ENCODE measurements at regions not wholly inside any gene's neighbourhood (a gene's known extent, or its start where the extent isn't known, plus 50 kb on each side); places are given as distances from the start of the nearest gene placed in this dataset.

GRCh38 chr7:51577390-51577789 lies 260.8 kb upstream of the COBL start:
- H3K27ac ChIP-seq = no peak overlapping the region
- WGBS = 86% methylated on average over 4 of the region's 4 CpGs
- no peak for DNase-seq (ENCODE audit: low spot score)

DNA sequence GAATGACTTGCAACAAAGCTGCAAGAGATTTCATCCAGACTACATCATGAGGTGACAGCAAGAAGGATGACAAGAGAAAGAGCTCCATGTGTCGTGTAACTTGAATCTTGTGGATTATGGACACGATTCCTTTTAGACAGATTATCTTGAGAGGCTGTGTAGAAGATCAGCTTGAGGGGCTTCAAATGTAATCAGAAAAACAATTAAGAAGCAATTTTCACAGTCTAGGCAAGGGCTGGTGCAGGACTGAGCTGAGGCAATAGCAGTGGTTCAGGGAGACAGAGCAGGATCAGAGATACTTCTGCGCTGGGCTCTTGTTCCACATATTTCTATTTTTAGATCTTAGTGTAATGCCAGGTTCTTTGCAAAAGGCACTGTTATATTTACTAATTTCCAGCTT lies 253.0 kb upstream of the COBL start:
- Histone ChIP-seq H3K27ac (no peak overlapping the region), H3K4me3 (no peak overlapping the region), H3K4me1 (replicated peaks) (no peaks in the 10 kb centered on the region), H3K36me3 (no peaks in the 10 kb centered on the region), H3K9me3 (no peaks in the 10 kb centered on the region), H3K27me3 (replicated peaks; ENCODE audit: insufficient read depth) (no peaks in the 10 kb centered on the region)
- TF ChIP-seq, protein P1, sequence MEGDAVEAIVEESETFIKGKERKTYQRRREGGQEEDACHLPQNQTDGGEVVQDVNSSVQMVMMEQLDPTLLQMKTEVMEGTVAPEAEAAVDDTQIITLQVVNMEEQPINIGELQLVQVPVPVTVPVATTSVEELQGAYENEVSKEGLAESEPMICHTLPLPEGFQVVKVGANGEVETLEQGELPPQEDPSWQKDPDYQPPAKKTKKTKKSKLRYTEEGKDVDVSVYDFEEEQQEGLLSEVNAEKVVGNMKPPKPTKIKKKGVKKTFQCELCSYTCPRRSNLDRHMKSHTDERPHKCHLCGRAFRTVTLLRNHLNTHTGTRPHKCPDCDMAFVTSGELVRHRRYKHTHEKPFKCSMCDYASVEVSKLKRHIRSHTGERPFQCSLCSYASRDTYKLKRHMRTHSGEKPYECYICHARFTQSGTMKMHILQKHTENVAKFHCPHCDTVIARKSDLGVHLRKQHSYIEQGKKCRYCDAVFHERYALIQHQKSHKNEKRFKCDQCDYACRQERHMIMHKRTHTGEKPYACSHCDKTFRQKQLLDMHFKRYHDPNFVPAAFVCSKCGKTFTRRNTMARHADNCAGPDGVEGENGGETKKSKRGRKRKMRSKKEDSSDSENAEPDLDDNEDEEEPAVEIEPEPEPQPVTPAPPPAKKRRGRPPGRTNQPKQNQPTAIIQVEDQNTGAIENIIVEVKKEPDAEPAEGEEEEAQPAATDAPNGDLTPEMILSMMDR (IDR thresholded peaks at IDR 0.05) = no peak
- TF ChIP-seq POLR2AphosphoS5 (IDR thresholded peaks at IDR 0.05) (no peak), POLR2A (IDR thresholded peaks at IDR 0.05) (no peak)
- no peak for DNase-seq (ENCODE audit: low spot score)
- WGBS = 86% methylated on average over 3 of the region's 3 CpGs
- intact Hi-C loops (cut with DNase I) = no loop called here

More at GRCh38 chr7:51577390-51577789, 260.8 kb upstream of the COBL start:
- intact Hi-C loops (cut with DNase I) = no loop called here
- no peak overlapping the region for H3K4me3 ChIP-seq
- TF ChIP-seq, protein P1 (IDR thresholded peaks at IDR 0.05) = no peak
- TF ChIP-seq POLR2A (IDR thresholded peaks at IDR 0.05) (no peak), POLR2AphosphoS5 (IDR thresholded peaks at IDR 0.05) (no peak)
- no peaks in the 10 kb centered on the region for H3K4me1 ChIP-seq (replicated peaks)
- no peaks in the 10 kb centered on the region for H3K9me3 ChIP-seq
- no peaks in the 10 kb centered on the region for H3K36me3 ChIP-seq
- no peaks in the 10 kb centered on the region for H3K27me3 ChIP-seq (replicated peaks; ENCODE audit: insufficient read depth)

DNA sequence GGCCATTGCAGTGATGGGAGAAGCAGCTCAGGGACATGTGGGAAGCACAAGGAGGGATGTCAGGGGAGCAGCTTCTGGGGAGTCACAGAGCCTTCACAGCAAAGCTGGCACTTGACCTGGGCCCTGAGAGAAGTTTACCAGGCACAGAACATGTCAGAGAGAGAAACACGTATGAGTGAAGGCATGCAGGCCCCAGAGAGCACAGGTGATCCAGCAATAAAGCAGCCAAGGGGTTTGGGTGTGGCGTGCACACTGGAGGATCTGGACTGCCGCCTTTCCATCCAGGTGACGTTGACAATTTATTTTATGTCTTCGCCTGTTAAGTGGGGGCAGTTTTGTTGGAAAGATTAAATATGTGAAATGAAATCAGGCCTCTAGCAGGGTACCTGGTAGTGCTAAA lies 252.6 kb upstream of the COBL start:
- H3K36me3 ChIP-seq = no peaks in the 10 kb centered on the region
- no peak overlapping the region for H3K27ac ChIP-seq
- intact Hi-C loops (cut with DNase I) = no loop called here
- no peak overlapping the region for H3K4me3 ChIP-seq
- H3K27me3 ChIP-seq (replicated peaks; ENCODE audit: insufficient read depth) = no peaks in the 10 kb centered on the region
- WGBS = 70% methylated on average over 5 of the region's 5 CpGs
- no peaks in the 10 kb centered on the region for H3K9me3 ChIP-seq
- DNase-seq (ENCODE audit: low spot score) = no peak
- no peaks in the 10 kb centered on the region for H3K4me1 ChIP-seq (replicated peaks)
- TF ChIP-seq, protein P1 (IDR thresholded peaks at IDR 0.05) = no peak
- TF ChIP-seq POLR2A (IDR thresholded peaks at IDR 0.05) (no peak), POLR2AphosphoS5 (IDR thresholded peaks at IDR 0.05) (no peak)

GRCh38 chr7:51551070-51551469 lies 234.5 kb upstream of the COBL start:
- no peak for TF ChIP-seq POLR2AphosphoS5 (IDR thresholded peaks at IDR 0.05)
- no peak for TF ChIP-seq POLR2A (IDR thresholded peaks at IDR 0.05)
- TF ChIP-seq, protein P1 (IDR thresholded peaks at IDR 0.05) = no peak
- H3K27ac ChIP-seq = no peak overlapping the region
- H3K4me1 ChIP-seq (replicated peaks) = no peaks in the 10 kb centered on the region
- no peaks in the 10 kb centered on the region for H3K9me3 ChIP-seq
- DNase-seq (ENCODE audit: low spot score) = no peak
- no peaks in the 10 kb centered on the region for H3K36me3 ChIP-seq
- no peaks in the 10 kb centered on the region for H3K27me3 ChIP-seq (replicated peaks; ENCODE audit: insufficient read depth)
- intact Hi-C loops (cut with DNase I) = no loop called here
- no peak overlapping the region for H3K4me3 ChIP-seq
- WGBS = 89% methylated on average over 4 of the region's 4 CpGs

DNA sequence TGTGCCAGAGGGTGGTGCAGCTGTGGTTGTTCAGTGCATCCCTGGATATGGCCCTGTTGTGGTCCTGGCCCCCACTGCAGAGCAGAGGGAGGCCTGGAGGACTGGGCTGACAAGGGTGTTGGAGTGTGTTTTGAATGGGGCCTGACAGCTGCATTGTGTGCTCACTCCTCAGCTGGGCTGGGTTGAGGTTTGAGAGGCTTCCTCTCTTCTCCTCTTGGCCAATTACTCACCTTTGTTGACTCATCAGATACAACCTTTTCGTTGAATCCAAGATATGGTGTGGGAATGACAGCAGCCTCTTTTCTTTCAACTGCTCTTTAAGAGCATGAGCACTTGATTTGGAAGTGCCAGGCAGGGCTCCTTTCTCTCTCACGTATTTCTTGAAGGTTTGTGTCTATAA lies 228.5 kb upstream of the COBL start:
- DNase-seq (ENCODE audit: low spot score) = no peak
- Histone ChIP-seq H3K36me3 (no peaks in the 10 kb centered on the region), H3K9me3 (no peaks in the 10 kb centered on the region), H3K4me3 (no peak overlapping the region), H3K27ac (no peak overlapping the region), H3K27me3 (replicated peaks; ENCODE audit: insufficient read depth) (no peaks in the 10 kb centered on the region), H3K4me1 (replicated peaks) (no peaks in the 10 kb centered on the region)
- TF ChIP-seq, protein P1 (IDR thresholded peaks at IDR 0.05) = no peak
- TF ChIP-seq POLR2AphosphoS5 (IDR thresholded peaks at IDR 0.05) (no peak), POLR2A (IDR thresholded peaks at IDR 0.05) (no peak)
- WGBS = 52% methylated on average over 2 of the region's 2 CpGs
- intact Hi-C loops (cut with DNase I) = no loop called here
